SU-DHL-6 (cell line): ENCODE measurements at regions not wholly inside any gene's neighbourhood (a gene's known extent, or its start where the extent isn't known, plus 50 kb on each side); places are given as distances from the start of the nearest gene placed in this dataset.

Experiments
- H2AFZ ChIP-seq: fragments of 200-600 bp; sonication (generic); 2 replicates; pipeline ENCODE4 v1.6.1; 2014; ENCODE audit warnings: low read depth, mild to moderate bottlenecking, moderate library complexity, mixed read lengths, antibody characterized with exemption, low read length; ENCODE audit not compliant: severe bottlenecking
- H3F3A ChIP-seq: fragments of 200-600 bp; shearing (Covaris generic); 2 replicates; pipeline ENCODE4 v1.6.0; 2016; ENCODE audit warnings: antibody characterized with exemption, mild to moderate bottlenecking; ENCODE audit not compliant: insufficient read depth
- H3K27ac ChIP-seq: fragments of 200-600 bp; sonication (generic); 2 replicates; pipeline ENCODE4 v1.5.1; 2016; ENCODE audit warnings: low read depth, mild to moderate bottlenecking, low read length, moderate library complexity, mixed read lengths
- H3K27me3 ChIP-seq: fragments of 200-600 bp; sonication (generic), shearing (Covaris generic); 2 replicates; pipeline ENCODE4 v1.6.0; 2014; ENCODE audit warnings: mild to moderate bottlenecking, low read length
- H3K36me3 ChIP-seq: fragments of 200-600 bp; sonication (generic); 2 replicates; pipeline ENCODE4 v1.6.1; 2014; ENCODE audit warnings: mild to moderate bottlenecking, low read length, mixed read lengths
- H3K4me2 ChIP-seq: fragments of 300-600, 200-600 bp; shearing (Covaris generic), sonication (generic); 2 replicates; pipeline ENCODE4 v1.6.0; 2014; ENCODE audit warnings: low read length, low read depth, mild to moderate bottlenecking; ENCODE audit not compliant: poor library complexity, severe bottlenecking
- H3K4me3 ChIP-seq: fragments of 200-600 bp; sonication (generic); 2 replicates; pipeline ENCODE4 v1.5.1; 2014; ENCODE audit warnings: antibody characterized with exemption, low read length, mild to moderate bottlenecking, mixed read lengths; ENCODE audit not compliant: insufficient read depth, poor library complexity, severe bottlenecking
- H3K79me2 ChIP-seq: fragments of 200-600 bp; sonication (generic); 2 replicates; pipeline ENCODE4 v1.6.1; 2014; ENCODE audit warnings: mild to moderate bottlenecking, low read length, moderate library complexity; ENCODE audit not compliant: insufficient read depth
- H3K9ac ChIP-seq: fragments of 200-600 bp; sonication (generic); 2 replicates; pipeline ENCODE4 v1.7.0; 2014; ENCODE audit warnings: mild to moderate bottlenecking, low read length
- H3K9me2 ChIP-seq: fragments of 200-600 bp; sonication (generic); replicated peaks from 2 replicates; pipeline ENCODE4 v1.6.1; 2014; ENCODE audit warnings: low read length; ENCODE audit not compliant: insufficient read depth
- H3K9me3 ChIP-seq: fragments of 200-600 bp; sonication (generic); 2 replicates; pipeline ENCODE4 v1.6.1; 2014; ENCODE audit warnings: low read length, mixed read lengths; ENCODE audit not compliant: insufficient read depth
- H4K20me1 ChIP-seq: fragments of 200-600 bp; sonication (generic); 2 replicates; pipeline ENCODE4 v1.6.1; 2014; ENCODE audit warnings: low read depth, mild to moderate bottlenecking, antibody characterized with exemption, low read length, moderate library complexity, mixed read lengths
- EZH2phosphoT487 ChIP-seq: fragments of 200-600 bp; sonication (generic), shearing (Covaris generic); conservative IDR thresholded peaks from 2 replicates; pipeline ENCODE4 v1.6.1; 2018; ENCODE audit warnings: mild to moderate bottlenecking, antibody characterized with exemption, low read length, moderate library complexity, mixed read lengths
- TF ChIP-seq, protein P1 (sequence below): fragments of 200-600 bp; sonication (generic); IDR thresholded peaks from one replicate; pipeline ENCODE4 v1.5.1; 2017; ENCODE audit warnings: antibody characterized with exemption, mild to moderate bottlenecking, low read length, moderate library complexity; ENCODE audit not compliant: insufficient read depth, poor library complexity, severe bottlenecking

DNA sequence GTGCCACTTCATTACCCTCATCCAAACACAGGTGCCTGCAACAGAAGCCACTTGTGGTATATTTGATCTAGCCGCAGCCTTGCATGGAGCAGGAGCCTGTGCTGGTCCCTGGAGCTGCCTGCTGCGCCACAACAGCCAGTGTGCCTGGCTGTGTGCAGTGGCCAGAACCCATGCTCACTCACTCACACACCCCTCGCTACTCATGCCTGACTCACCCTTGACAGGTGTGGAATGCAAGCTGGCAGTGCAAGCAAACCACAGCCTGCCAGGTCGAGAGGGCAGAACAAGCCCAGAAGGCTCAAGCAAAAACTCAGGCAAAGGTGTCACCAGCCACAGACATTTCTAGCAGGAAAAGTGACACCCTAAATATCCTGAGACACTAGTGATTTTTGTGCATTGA, 1510.9 kb downstream of the KCNT2 start:
- H3K36me3 ChIP-seq = no peaks in the 10 kb centered on the region
- no peaks in the 10 kb centered on the region for H3K9me2 ChIP-seq
- H3F3A ChIP-seq = no peaks in the 10 kb centered on the region
- peaks cover 22% of the 10 kb centered on the region; the same call in 1 of the 2 replicates for H3K9me3 ChIP-seq
- peak overlapping the region; percentile 43 for H2AFZ ChIP-seq
- H3K4me3 ChIP-seq = no peak overlapping the region
- H3K79me2 ChIP-seq = no peaks in the 10 kb centered on the region
- H4K20me1 ChIP-seq = no peaks in the 10 kb centered on the region
- TF ChIP-seq EZH2phosphoT487 = no peak
- TF ChIP-seq, protein P1, sequence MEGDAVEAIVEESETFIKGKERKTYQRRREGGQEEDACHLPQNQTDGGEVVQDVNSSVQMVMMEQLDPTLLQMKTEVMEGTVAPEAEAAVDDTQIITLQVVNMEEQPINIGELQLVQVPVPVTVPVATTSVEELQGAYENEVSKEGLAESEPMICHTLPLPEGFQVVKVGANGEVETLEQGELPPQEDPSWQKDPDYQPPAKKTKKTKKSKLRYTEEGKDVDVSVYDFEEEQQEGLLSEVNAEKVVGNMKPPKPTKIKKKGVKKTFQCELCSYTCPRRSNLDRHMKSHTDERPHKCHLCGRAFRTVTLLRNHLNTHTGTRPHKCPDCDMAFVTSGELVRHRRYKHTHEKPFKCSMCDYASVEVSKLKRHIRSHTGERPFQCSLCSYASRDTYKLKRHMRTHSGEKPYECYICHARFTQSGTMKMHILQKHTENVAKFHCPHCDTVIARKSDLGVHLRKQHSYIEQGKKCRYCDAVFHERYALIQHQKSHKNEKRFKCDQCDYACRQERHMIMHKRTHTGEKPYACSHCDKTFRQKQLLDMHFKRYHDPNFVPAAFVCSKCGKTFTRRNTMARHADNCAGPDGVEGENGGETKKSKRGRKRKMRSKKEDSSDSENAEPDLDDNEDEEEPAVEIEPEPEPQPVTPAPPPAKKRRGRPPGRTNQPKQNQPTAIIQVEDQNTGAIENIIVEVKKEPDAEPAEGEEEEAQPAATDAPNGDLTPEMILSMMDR = no peak
- no peaks in the 10 kb centered on the region for H3K27me3 ChIP-seq
- no peak overlapping the region for H3K4me2 ChIP-seq
- no peak overlapping the region for H3K27ac ChIP-seq
- H3K9ac ChIP-seq = no peak overlapping the region

DNA sequence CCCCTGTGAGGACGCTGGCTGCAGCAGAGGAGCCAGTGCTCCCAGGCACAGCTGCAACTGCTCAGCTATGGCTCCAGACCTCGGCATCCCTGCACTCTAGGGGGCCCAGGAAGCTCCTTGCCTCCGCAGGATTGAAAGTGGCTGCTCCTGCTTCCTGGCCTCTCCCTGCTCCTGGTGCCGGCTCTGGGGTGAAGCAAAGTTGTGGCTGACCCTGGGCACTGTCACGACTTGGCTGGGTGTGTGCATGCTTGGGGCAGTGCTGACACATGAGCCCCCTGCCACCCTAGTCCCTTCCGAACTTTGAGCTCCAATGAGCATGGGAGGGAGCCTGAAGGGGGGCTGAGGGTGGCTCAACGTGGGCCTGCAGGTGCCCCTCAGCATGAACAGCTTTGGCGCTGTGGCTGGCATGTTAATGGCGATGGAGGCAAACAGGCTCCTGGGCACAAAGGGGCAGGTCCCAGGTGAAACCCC, 1512.2 kb downstream of the KCNT2 start:
- no peaks in the 10 kb centered on the region for H3K9me2 ChIP-seq
- H4K20me1 ChIP-seq = no peaks in the 10 kb centered on the region
- H3F3A ChIP-seq = no peaks in the 10 kb centered on the region
- H3K27me3 ChIP-seq = no peaks in the 10 kb centered on the region
- H2AFZ ChIP-seq = no peak overlapping the region
- H3K79me2 ChIP-seq = no peaks in the 10 kb centered on the region
- no peak for TF ChIP-seq EZH2phosphoT487
- TF ChIP-seq, protein P1 = no peak
- H3K9ac ChIP-seq = no peak overlapping the region
- no peak overlapping the region for H3K27ac ChIP-seq
- H3K4me3 ChIP-seq = no peak overlapping the region
- no peaks in the 10 kb centered on the region for H3K36me3 ChIP-seq
- peaks cover 22% of the 10 kb centered on the region; the same call in 1 of the 2 replicates for H3K9me3 ChIP-seq
- no peak overlapping the region for H3K4me2 ChIP-seq

DNA sequence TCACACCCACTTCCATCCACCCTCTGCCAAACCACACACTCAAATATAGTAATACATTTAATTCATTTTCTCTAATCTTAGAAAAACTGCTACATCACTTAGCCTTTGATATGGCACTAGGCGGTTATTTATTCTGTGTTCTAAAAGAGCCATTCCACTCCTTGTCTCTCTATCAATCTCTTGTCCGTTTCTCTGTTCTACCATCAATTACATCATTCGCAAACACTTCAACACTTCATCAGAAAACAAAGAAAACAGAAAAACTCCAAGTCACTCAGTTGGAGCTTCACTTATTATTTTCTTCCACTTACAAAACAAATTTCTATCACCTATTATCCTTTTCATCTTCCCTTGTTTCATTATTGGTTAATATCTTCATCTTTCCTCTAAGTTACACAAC, 1523.0 kb downstream of the KCNT2 start:
- no peaks in the 10 kb centered on the region for H4K20me1 ChIP-seq
- TF ChIP-seq, protein P1 = no peak
- no peak for TF ChIP-seq EZH2phosphoT487
- no peak overlapping the region for H3K27ac ChIP-seq
- H3K9ac ChIP-seq = no peak overlapping the region
- H3F3A ChIP-seq = no peaks in the 10 kb centered on the region
- 0 out of 2 replicates have a peak, but pooled peaks cover 3% of the 10 kb centered on the region for H3K9me3 ChIP-seq
- H3K36me3 ChIP-seq = no peaks in the 10 kb centered on the region
- no peak overlapping the region for H3K4me3 ChIP-seq
- H3K27me3 ChIP-seq = no peaks in the 10 kb centered on the region
- no peak overlapping the region for H2AFZ ChIP-seq
- no peaks in the 10 kb centered on the region for H3K79me2 ChIP-seq
- no peaks in the 10 kb centered on the region for H3K9me2 ChIP-seq
- H3K4me2 ChIP-seq = no peak overlapping the region
